ENCODE measurements at regions not wholly inside any gene's neighbourhood (a gene's known extent, or its start where the extent isn't known, plus 50 kb on each side); places are given as distances from the start of the nearest gene placed in this dataset.

- TF ChIP-seq, protein P1, sequence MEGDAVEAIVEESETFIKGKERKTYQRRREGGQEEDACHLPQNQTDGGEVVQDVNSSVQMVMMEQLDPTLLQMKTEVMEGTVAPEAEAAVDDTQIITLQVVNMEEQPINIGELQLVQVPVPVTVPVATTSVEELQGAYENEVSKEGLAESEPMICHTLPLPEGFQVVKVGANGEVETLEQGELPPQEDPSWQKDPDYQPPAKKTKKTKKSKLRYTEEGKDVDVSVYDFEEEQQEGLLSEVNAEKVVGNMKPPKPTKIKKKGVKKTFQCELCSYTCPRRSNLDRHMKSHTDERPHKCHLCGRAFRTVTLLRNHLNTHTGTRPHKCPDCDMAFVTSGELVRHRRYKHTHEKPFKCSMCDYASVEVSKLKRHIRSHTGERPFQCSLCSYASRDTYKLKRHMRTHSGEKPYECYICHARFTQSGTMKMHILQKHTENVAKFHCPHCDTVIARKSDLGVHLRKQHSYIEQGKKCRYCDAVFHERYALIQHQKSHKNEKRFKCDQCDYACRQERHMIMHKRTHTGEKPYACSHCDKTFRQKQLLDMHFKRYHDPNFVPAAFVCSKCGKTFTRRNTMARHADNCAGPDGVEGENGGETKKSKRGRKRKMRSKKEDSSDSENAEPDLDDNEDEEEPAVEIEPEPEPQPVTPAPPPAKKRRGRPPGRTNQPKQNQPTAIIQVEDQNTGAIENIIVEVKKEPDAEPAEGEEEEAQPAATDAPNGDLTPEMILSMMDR (IDR thresholded peaks at IDR 0.05), result no peak
- TF ChIP-seq POLR2A (IDR thresholded peaks at IDR 0.05) (no peak), EP300 (IDR thresholded peaks at IDR 0.05) (no peak)
These were observed 117.5 kb downstream of the SNX19 start for GRCh38 chr11:130798801-130799200.

All from ovary (tissue), 3 donors.